Common myeloid progenitor, CD34-positive (primary cell): ENCODE measurements at regions not wholly inside any gene's neighbourhood (a gene's known extent, or its start where the extent isn't known, plus 50 kb on each side); places are given as distances from the start of the nearest gene placed in this dataset.

Experiments
- CTCF ChIA-PET: fragments of 350-600 bp; sonication (Branson Sonifier 250); formaldehyde crosslinking; loops from one replicate; lab custom pipeline; 2021; ENCODE audit warnings: antibody characterized with exemption; lab: Charles Lee
- POLR2A ChIA-PET: fragments of 350-600 bp; sonication (Branson Sonifier 250); formaldehyde crosslinking; loops from one replicate; lab custom pipeline; 2021; ENCODE audit warnings: antibody characterized with exemption; lab: Charles Lee
- DNase-seq, 3 donors: peaks; one replicate each; pipeline versions ENCODE4 v3.0.0 to v3.0.0-alpha.2; 2013
- H3K27ac ChIP-seq, 2 experiments: 1 replicate in 1 of 2; 2 replicates in 1 of 2; pipeline ENCODE4 v1.7.0; 2013; ENCODE audit warnings: inconsistent platforms in 2 of 2, low read length in 2 of 2, mild to moderate bottlenecking in 2 of 2, low read depth in 1 of 2, moderate library complexity in 1 of 2; ENCODE audit not compliant: severe bottlenecking in 2 of 2, insufficient read depth in 1 of 2, poor library complexity in 1 of 2
- H3K27me3 ChIP-seq, 5 experiments: replicated peaks in 2 of 5; 1 replicate in 3 of 5; 2 replicates in 2 of 5; pipeline versions ENCODE4 v1.6.1 to v1.7.0; 2013; ENCODE audit warnings: low read length in 4 of 5, mild to moderate bottlenecking in 2 of 5, moderate library complexity in 2 of 5, inconsistent platforms in 1 of 5; ENCODE audit not compliant: insufficient read depth in 5 of 5, control insufficient read depth in 4 of 5
- H3K36me3 ChIP-seq, 4 experiments: 1 replicate in 2 of 4; 2 replicates in 2 of 4; pipeline versions ENCODE4 v1.6.1 to v1.7.0; 2013; ENCODE audit warnings: low read length in 3 of 4, control low read depth in 1 of 4, mild to moderate bottlenecking in 1 of 4; ENCODE audit not compliant: control insufficient read depth in 4 of 4, insufficient read depth in 4 of 4
- H3K4me1 ChIP-seq, 4 experiments: 1 replicate in 3 of 4; 2 replicates in 1 of 4; pipeline versions ENCODE4 v1.6.1 to v1.7.1; 2013; ENCODE audit warnings: low read length in 3 of 4, mild to moderate bottlenecking in 3 of 4, control low read depth in 1 of 4, inconsistent platforms in 1 of 4, moderate library complexity in 1 of 4; ENCODE audit not compliant: control insufficient read depth in 4 of 4, insufficient read depth in 4 of 4; ENCODE audit errors: control extremely low read depth in 1 of 4
- H3K4me3 ChIP-seq, 7 experiments: 1 replicate in 4 of 7; 2 replicates in 3 of 7; pipeline versions ENCODE4 v1.5.1 to v1.7.0; 2013; ENCODE audit warnings: mild to moderate bottlenecking in 7 of 7, low read length in 6 of 7, moderate library complexity in 6 of 7, inconsistent platforms in 2 of 7, low read depth in 2 of 7, control low read depth in 1 of 7; ENCODE audit not compliant: insufficient read depth in 4 of 7, control insufficient read depth in 1 of 7; ENCODE audit errors: extremely low read depth in 1 of 7
- H3K9me3 ChIP-seq, 5 experiments: 1 replicate in 4 of 5; 2 replicates in 1 of 5; pipeline versions ENCODE4 v1.6.1 to v1.7.1; 2013; ENCODE audit warnings: low read length in 4 of 5, mild to moderate bottlenecking in 2 of 5, inconsistent platforms in 1 of 5, low read depth in 1 of 5, moderate library complexity in 1 of 5; ENCODE audit not compliant: control insufficient read depth in 4 of 5, insufficient read depth in 2 of 5; ENCODE audit errors: control extremely low read depth in 1 of 5
- WGBS: methylation state at CpG from one replicate; pipeline ENCODE4 v1.1.5; 2013; ENCODE audit not compliant: insufficient coverage; 5-methylcytosine and 5-hydroxymethylcytosine counted together

GRCh38 chr4:104811727-104812126, 317.0 kb upstream of the CXXC4 start:
- no peak for DNase-seq
- H3K4me1 ChIP-seq: no peaks in the 10 kb centered on the region
- WGBS: no CpG with 5 or more reads among the region's 3 CpGs
- no peaks in the 10 kb centered on the region for H3K9me3 ChIP-seq
- ChIA-PET POLR2A (no interaction called here), CTCF (no interaction called here)
- H3K4me3 ChIP-seq: no peak overlapping the region
- no peaks in the 10 kb centered on the region for H3K36me3 ChIP-seq
- H3K27me3 ChIP-seq: no peaks in the 10 kb centered on the region
- no peak overlapping the region for H3K27ac ChIP-seq

DNA sequence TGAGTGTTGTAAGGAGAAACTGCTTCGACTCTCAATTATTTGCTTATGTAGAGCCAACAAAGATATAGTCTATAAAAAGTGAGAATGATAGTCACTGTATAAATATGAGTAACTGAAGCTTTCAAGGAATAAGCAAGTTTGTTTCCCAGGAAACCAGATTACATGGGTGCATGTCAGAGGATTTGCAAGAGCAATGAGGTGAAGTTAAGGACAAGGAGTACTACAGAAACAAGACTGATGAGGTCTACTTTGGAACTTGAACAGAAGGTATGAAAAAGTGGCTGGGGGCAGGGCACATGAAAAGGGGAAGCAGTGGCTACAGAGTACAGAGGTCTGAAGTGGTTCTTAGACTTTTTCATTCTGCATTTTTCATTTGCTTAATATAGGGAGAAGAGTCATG, 321.0 kb upstream of the CXXC4 start:
- Histone ChIP-seq H3K27me3 (no peaks in the 10 kb centered on the region), H3K36me3 (no peaks in the 10 kb centered on the region), H3K4me3 (no peak overlapping the region), H3K27ac (no peak overlapping the region), H3K4me1 (no peaks in the 10 kb centered on the region), H3K9me3 (no peaks in the 10 kb centered on the region)
- WGBS: 90% methylated on average over 1 of the region's 1 CpG
- DNase-seq: peak in 2 of 3 donors; percentile 35 to 37
- POLR2A ChIA-PET: no interaction called here
- CTCF ChIA-PET: no interaction called here

DNA sequence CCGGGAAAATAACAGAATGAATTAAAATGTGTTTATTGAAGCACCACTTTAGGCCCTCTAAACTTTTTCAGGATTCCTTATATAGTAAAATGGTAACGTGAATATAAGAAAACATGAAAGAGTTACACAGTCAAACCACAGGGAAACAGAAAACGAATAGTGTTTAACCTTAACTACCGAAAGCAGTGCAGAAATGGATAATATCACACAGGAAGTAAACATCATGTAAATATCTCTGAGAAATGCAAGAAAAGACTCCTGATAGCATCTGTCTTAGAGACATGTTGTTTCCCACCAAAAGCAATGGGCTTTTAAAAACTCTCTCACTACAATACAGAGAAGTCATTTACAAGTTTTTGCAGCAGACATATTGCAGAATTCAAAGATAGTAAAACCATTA, 323.9 kb upstream of the CXXC4 start:
- Histone ChIP-seq H3K27ac (no peak overlapping the region), H3K4me3 (no peak overlapping the region), H3K27me3 (no peaks in the 10 kb centered on the region), H3K4me1 (no peaks in the 10 kb centered on the region), H3K36me3 (no peaks in the 10 kb centered on the region), H3K9me3 (no peaks in the 10 kb centered on the region)
- CTCF ChIA-PET: no interaction called here
- no peak for DNase-seq
- POLR2A ChIA-PET: no interaction called here
- no CpG with 5 or more reads among the region's 4 CpGs for WGBS

GRCh38 chr4:104826171-104826570, 320.5 kb upstream of the TET2 start:
- H3K27me3 ChIP-seq: peaks cover 0 to 1% (median 0%) of the 10 kb centered on the region in 5 experiments
- CTCF ChIA-PET: no interaction called here
- H3K36me3 ChIP-seq: no peaks in the 10 kb centered on the region
- POLR2A ChIA-PET: no interaction called here
- H3K27ac ChIP-seq: no peak overlapping the region
- H3K9me3 ChIP-seq: no peaks in the 10 kb centered on the region
- 100% methylated on average over 1 of the region's 2 CpGs for WGBS
- no peak overlapping the region for H3K4me3 ChIP-seq
- H3K4me1 ChIP-seq: no peaks in the 10 kb centered on the region
- DNase-seq: no peak

DNA sequence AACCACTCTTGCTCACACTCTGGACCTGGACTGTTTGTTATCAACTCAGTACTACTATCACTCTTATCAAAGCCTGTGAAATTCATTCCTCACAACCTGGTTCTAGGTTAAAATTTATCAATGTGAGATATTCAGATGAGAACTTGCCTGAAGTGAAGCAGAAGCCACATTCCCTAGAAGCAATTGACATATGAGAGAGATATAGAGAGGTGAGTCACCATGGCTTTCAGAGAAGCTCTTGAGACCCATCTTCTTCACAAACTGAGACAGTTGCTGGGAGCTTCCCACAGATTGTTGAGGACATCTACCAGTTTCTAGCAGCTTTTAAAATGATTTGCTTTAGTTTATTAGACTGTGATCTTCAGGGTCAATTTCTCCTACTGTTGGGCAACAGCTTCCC, 316.9 kb upstream of the TET2 start:
- H3K4me3 ChIP-seq: no peak overlapping the region

GRCh38 chr4:104848597-104849225, 298.0 kb upstream of the TET2 start:
- POLR2A ChIA-PET: no interaction called here
- no peak overlapping the region for H3K27ac ChIP-seq
- no peaks in the 10 kb centered on the region for H3K27me3 ChIP-seq
- DNase-seq: no peak
- no peaks in the 10 kb centered on the region for H3K4me1 ChIP-seq
- 100% methylated on average over 1 of the region's 3 CpGs for WGBS
- CTCF ChIA-PET: no interaction called here
- no peaks in the 10 kb centered on the region for H3K9me3 ChIP-seq
- no peak overlapping the region for H3K4me3 ChIP-seq
- no peaks in the 10 kb centered on the region for H3K36me3 ChIP-seq

More for the DNA sequence above, 316.9 kb upstream of the TET2 start:
- no peaks in the 10 kb centered on the region for H3K36me3 ChIP-seq
- DNase-seq: no peak
- no peak overlapping the region for H3K27ac ChIP-seq
- H3K4me1 ChIP-seq: no peaks in the 10 kb centered on the region
- CTCF ChIA-PET: no interaction called here
- H3K27me3 ChIP-seq: peaks cover 0 to 1% (median 0%) of the 10 kb centered on the region in 5 experiments
- H3K9me3 ChIP-seq: no peaks in the 10 kb centered on the region
- POLR2A ChIA-PET: no interaction called here

- no peak overlapping the region for H3K27ac ChIP-seq
- ChIA-PET CTCF (interaction anchor here (0.8 kb wide), 1 partner anchor 13 kb away, joined by 3 read pairs; no protein-coding TSS in a partner anchor), POLR2A (no interaction called here)
- H3K9me3 ChIP-seq: peaks cover 0 to 14% (median 3%) of the 10 kb centered on the region in 5 experiments
- no peaks in the 10 kb centered on the region for H3K36me3 ChIP-seq
- DNase-seq: no peak
- no peaks in the 10 kb centered on the region for H3K4me1 ChIP-seq
- 99% methylated on average over 8 of the region's 10 CpGs for WGBS
- H3K27me3 ChIP-seq: peaks cover 0 to 2% (median 0%) of the 10 kb centered on the region in 5 experiments
- H3K4me3 ChIP-seq: no peak overlapping the region
These were observed 287.0 kb upstream of the TET2 start for GRCh38 chr4:104859601-104860237.
